Erythroblast (primary cell): ENCODE measurements at regions not wholly inside any gene's neighbourhood (a gene's known extent, or its start where the extent isn't known, plus 50 kb on each side); places are given as distances from the start of the nearest gene placed in this dataset.
"Not testable (repeated sequence)": the region's sequence is repeated elsewhere in the genome, so short reads cannot be mapped to it uniquely, and the experiment has no call there.

Experiments used
- GATA1 ChIP-seq: IDR thresholded peaks from 2 replicates; pipeline ENCODE4 v1.6.1; 2011; ENCODE audit warnings: low read depth, mild to moderate bottlenecking, control low read depth, low read length, moderate library complexity
- POLR2A ChIP-seq: IDR thresholded peaks from 2 replicates; pipeline ENCODE4 v1.6.1; 2011; ENCODE audit warnings: mild to moderate bottlenecking, low read length

DNA sequence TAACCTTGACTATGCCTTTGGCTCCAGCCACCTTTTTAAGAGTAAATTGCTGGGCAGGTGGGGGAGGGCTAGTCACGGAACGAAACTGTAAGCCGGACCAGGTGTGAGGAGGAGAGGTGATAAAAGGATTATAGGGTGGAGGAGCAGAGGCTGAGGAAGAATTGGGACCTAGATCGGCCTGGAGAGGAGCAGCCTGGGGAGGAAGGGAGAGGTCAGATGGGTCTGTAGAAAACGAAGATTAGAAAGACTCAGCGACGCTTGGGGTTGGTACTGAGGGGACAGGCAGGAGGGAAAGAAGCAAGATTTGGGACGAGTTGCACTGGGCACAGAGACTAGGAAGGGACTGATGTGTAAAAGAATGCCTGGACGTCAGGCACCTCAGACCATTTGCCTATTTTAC, 87.2 kb upstream of the MAP3K7 start:
- not testable (repeated sequence) for TF ChIP-seq POLR2A, GATA1
